ENCODE measurements at regions not wholly inside any gene's neighbourhood (a gene's known extent, or its start where the extent isn't known, plus 50 kb on each side); places are given as distances from the start of the nearest gene placed in this dataset.

DNA sequence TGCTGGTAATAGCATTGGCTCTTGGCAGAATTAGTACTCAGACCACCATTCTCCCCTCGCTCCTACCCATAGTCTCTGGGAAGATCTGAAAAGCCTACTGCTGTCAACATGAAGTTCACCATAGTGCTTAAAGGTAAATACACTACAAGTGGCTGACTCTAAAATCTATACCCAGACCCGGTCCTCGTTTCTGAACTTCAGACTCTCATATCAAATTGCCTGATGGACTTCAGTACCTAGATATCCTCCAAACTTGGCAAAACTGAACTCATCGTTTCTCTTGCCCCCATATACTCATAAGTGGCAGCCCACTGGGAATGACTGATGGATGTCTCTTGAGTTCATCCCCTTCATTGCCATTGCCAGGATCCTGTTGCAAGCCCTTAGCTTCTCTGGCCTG lies 67.3 kb downstream of the VCPKMT start:
- intact Hi-C loops (cut with DNase I; ENCODE audit: low total_unique reads), result no loop called here
- ATAC-seq, result no peak

DNA sequence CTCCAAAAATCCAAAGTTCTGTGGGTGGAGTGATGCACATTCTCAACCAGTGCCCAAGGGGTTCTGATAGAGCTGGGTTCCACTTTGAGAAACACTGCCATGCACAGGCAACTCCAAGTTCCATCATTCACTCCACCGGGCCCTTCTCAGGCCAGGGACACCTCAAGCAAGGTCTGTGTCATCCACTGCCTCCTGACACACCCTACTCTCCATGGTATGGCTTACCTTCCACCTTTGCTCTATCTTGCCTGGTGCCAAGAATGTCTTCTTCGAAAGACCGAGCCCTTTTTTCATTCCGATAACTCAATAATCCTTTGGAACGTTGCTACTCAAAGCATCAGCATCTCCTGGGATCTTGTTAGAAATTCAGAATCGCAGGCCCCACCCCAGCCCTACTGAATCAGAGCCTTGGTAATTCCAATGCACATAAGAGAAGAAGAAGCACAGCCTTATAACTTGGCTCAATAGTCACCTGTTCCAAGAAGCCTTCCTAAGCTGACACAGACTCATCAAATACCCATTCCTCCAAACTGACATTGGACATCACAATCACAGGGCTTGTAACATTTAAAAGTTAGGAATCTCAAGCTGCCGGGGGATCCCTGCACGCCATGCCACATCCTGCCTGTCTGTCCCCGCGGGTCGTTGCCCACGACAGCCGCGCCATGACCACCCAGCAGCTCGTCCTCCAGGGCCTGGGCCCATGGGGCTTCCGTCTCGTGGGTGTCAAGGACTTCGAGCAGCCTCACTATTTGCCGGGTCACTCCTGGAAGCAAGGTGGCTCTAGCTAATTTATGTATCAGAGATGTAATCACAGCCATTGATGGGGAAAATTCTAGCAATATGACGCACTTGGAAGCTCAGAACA lies 66.4 kb downstream of the VCPKMT start:
- DNase-seq, result no peak
- peaks cover 0 to 3% of the 10 kb centered on the region in 2 donors for H3K4me1 ChIP-seq
- no peaks in the 10 kb centered on the region for H3K27me3 ChIP-seq
- TF ChIP-seq, protein P1, sequence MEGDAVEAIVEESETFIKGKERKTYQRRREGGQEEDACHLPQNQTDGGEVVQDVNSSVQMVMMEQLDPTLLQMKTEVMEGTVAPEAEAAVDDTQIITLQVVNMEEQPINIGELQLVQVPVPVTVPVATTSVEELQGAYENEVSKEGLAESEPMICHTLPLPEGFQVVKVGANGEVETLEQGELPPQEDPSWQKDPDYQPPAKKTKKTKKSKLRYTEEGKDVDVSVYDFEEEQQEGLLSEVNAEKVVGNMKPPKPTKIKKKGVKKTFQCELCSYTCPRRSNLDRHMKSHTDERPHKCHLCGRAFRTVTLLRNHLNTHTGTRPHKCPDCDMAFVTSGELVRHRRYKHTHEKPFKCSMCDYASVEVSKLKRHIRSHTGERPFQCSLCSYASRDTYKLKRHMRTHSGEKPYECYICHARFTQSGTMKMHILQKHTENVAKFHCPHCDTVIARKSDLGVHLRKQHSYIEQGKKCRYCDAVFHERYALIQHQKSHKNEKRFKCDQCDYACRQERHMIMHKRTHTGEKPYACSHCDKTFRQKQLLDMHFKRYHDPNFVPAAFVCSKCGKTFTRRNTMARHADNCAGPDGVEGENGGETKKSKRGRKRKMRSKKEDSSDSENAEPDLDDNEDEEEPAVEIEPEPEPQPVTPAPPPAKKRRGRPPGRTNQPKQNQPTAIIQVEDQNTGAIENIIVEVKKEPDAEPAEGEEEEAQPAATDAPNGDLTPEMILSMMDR (IDR thresholded peaks at IDR 0.05 in 4 of 5, conservative IDR thresholded peaks at IDR 0.05 in 1 of 5), result no peak
- no peak for TF ChIP-seq POLR2A (IDR thresholded peaks at IDR 0.05)
- H3K27ac ChIP-seq, result no peak overlapping the region
- in situ Hi-C loops (cut with MboI; ENCODE audit: low sequenced_read_pairs in 4 of 4) (no loop called here), intact Hi-C loops (cut with DNase I; ENCODE audit: low total_unique reads) (no loop called here)
- no peaks in the 10 kb centered on the region for H3K36me3 ChIP-seq
- H3K4me3 ChIP-seq, result no peak overlapping the region
- H3K9me3 ChIP-seq, result no peaks in the 10 kb centered on the region
- ATAC-seq, result no peak

More for the DNA sequence above, 67.3 kb downstream of the VCPKMT start:
- Histone ChIP-seq H3K36me3 (no peaks in the 10 kb centered on the region), H3K4me3 (no peak overlapping the region), H3K27me3 (no peaks in the 10 kb centered on the region), H3K9me3 (no peaks in the 10 kb centered on the region), H3K4me1 (peaks cover 6 to 10% of the 10 kb centered on the region in 2 donors), H3K27ac (no peak overlapping the region)
- in situ Hi-C loops (cut with MboI; ENCODE audit: low sequenced_read_pairs in 4 of 4), result no loop called here
- DNase-seq, result no peak
- TF ChIP-seq, protein P1 (IDR thresholded peaks at IDR 0.05 in 4 of 5, conservative IDR thresholded peaks at IDR 0.05 in 1 of 5), result no peak
- no peak for TF ChIP-seq POLR2A (IDR thresholded peaks at IDR 0.05)

DNA sequence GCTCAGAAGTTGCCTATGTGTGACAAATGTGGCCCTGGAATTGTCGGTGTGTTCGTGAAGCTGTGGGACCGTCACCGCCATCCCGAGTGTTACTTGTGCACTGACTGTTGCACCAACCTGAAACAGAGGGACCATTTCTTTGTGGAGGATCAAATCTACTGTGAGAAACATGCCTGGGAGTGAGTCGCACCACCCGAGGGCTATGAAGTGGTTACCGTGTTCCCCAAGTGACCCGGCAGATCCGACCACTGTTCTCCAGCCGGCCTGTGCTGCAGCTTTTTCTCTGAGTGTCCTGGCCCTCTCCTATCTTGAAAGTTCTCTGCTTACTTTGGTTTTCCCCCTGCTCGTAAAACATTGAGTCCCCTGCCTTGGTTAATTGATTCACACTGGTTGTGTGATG lies 65.3 kb downstream of the VCPKMT start:
- Histone ChIP-seq H3K9me3 (no peaks in the 10 kb centered on the region), H3K27me3 (no peaks in the 10 kb centered on the region), H3K4me3 (no peak overlapping the region), H3K36me3 (no peaks in the 10 kb centered on the region), H3K4me1 (no peaks in the 10 kb centered on the region), H3K27ac (no peak overlapping the region)
- no peak for ATAC-seq
- no peak for DNase-seq
- intact Hi-C loops (cut with DNase I; ENCODE audit: low total_unique reads) (no loop called here), in situ Hi-C loops (cut with MboI; ENCODE audit: low sequenced_read_pairs in 4 of 4) (no loop called here)
- TF ChIP-seq, protein P1 (IDR thresholded peaks at IDR 0.05 in 4 of 5, conservative IDR thresholded peaks at IDR 0.05 in 1 of 5), result no peak
- no peak for TF ChIP-seq POLR2A (IDR thresholded peaks at IDR 0.05)

DNA sequence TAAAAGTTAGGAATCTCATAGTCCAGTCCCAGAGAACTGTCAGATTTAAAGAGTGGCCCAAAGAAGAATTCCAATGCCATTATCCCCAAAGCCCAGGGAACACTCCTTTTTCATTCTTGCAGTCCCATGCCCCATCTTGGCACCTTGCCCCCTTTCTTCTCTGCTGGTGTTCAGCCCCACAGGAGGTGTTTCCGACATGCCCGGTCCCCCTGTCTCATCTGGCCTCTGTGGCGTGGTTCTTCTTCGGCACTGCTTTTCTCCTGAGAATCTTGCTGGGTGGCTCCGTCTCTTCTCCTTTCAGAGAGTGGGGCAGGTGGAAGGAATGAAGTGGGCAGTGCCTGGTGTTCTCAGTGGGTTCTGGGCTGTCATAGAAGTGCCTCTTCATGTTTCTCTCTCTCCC lies 64.7 kb downstream of the VCPKMT start:
- DNase-seq (no peak), ATAC-seq (no peak)
- no peaks in the 10 kb centered on the region for H3K4me1 ChIP-seq
- H3K36me3 ChIP-seq, result no peaks in the 10 kb centered on the region
- no peak for TF ChIP-seq POLR2A (IDR thresholded peaks at IDR 0.05)
- TF ChIP-seq, protein P1 (IDR thresholded peaks at IDR 0.05 in 4 of 5, conservative IDR thresholded peaks at IDR 0.05 in 1 of 5), result no peak
- H3K9me3 ChIP-seq, result no peaks in the 10 kb centered on the region
- intact Hi-C loops (cut with DNase I; ENCODE audit: low total_unique reads), result no loop called here
- no peaks in the 10 kb centered on the region for H3K27me3 ChIP-seq
- in situ Hi-C loops (cut with MboI; ENCODE audit: low sequenced_read_pairs in 4 of 4), result no loop called here
- H3K4me3 ChIP-seq, result no peak overlapping the region
- H3K27ac ChIP-seq, result no peak overlapping the region

All from gastrocnemius medialis (tissue), 4 donors.